ENCODE measurements at regions not wholly inside any gene's neighbourhood (a gene's known extent, or its start where the extent isn't known, plus 50 kb on each side); places are given as distances from the start of the nearest gene placed in this dataset.
A peak's percentile ranks its signal among the peaks of the same experiment; 100 is the strongest.
"Not testable (repeated sequence)": the region's sequence is repeated elsewhere in the genome, so short reads cannot be mapped to it uniquely, and the experiment has no call there.

GRCh38 chr14:80056497-80056801 lies 154.9 kb downstream of the DIO2 start:
- DNase-seq, result no peak

GRCh38 chr14:80055667-80056496 lies 155.4 kb downstream of the DIO2 start:
- DNase-seq, result peak in 45 of 58 donors; percentile 2 to 75 (median 23)

- DNase-seq, result peak in 2 of 58 donors; percentile 1 to 26
Measured at GRCh38 chr14:80055226-80055625, 156.1 kb downstream of the DIO2 start.

- no peak for DNase-seq
Measured at GRCh38 chr14:80054020-80054419, 157.3 kb downstream of the DIO2 start.

- DNase-seq, result no peak
Measured at GRCh38 chr14:80049055-80049454, 162.2 kb downstream of the DIO2 start.

GRCh38 chr14:80047761-80048160 lies 163.5 kb downstream of the DIO2 start:
- DNase-seq, result no peak

- no peak for DNase-seq
Measured at GRCh38 chr14:80037349-80037748, 174.0 kb downstream of the DIO2 start.

GRCh38 chr14:80024417-80024816 lies 186.9 kb downstream of the DIO2 start:
- DNase-seq, result no peak

- DNase-seq, result not testable (repeated sequence)
Measured at GRCh38 chr14:80018476-80018875, 192.8 kb downstream of the DIO2 start.

GRCh38 chr14:80017795-80018194 lies 193.5 kb downstream of the DIO2 start:
- DNase-seq, result no peak

GRCh38 chr14:80010245-80010644 lies 201.1 kb downstream of the DIO2 start:
- not testable (repeated sequence) for DNase-seq

- no peak for DNase-seq
Measured at GRCh38 chr14:80005561-80005960, 205.7 kb downstream of the DIO2 start.

GRCh38 chr14:80004871-80005270 lies 206.4 kb downstream of the DIO2 start:
- DNase-seq, result no peak

GRCh38 chr14:80003138-80003537 lies 208.2 kb downstream of the DIO2 start:
- DNase-seq, result no peak

GRCh38 chr14:79997509-79998208 lies 213.6 kb downstream of the DIO2 start:
- DNase-seq, result no peak

- DNase-seq, result no peak
Measured at GRCh38 chr14:79992407-79993198, 218.7 kb downstream of the DIO2 start.

- DNase-seq, result no peak
Measured at GRCh38 chr14:79991866-79992265, 219.4 kb downstream of the DIO2 start.

GRCh38 chr14:79989990-79990389 lies 221.3 kb downstream of the DIO2 start:
- no peak for DNase-seq

GRCh38 chr14:79986251-79986650 lies 225.1 kb downstream of the DIO2 start:
- no peak for DNase-seq

GRCh38 chr14:79972230-79972629 lies 239.1 kb downstream of the DIO2 start:
- no peak for DNase-seq

- DNase-seq, result no peak
Measured at GRCh38 chr14:79971330-79971729, 240.0 kb downstream of the DIO2 start.

- DNase-seq, result no peak
Measured at GRCh38 chr14:79967453-79967852, 243.9 kb downstream of the DIO2 start.

Measured in anterior cingulate cortex (tissue), 58 donors.